B cell (primary cell): ENCODE measurements at regions not wholly inside any gene's neighbourhood (a gene's known extent, or its start where the extent isn't known, plus 50 kb on each side); places are given as distances from the start of the nearest gene placed in this dataset.

Source experiments
- CTCF ChIP-seq: fragments of 200-600 bp; IDR thresholded peaks from one replicate; pipeline ENCODE4 v1.8.0; 2022; ENCODE audit warnings: antibody characterized with exemption, mild to moderate bottlenecking
- EZH2 ChIP-seq: IDR thresholded peaks from 2 replicates; pipeline ENCODE4 v1.6.1; 2012; ENCODE audit warnings: borderline replicate concordance, low read depth, mild to moderate bottlenecking, moderate library complexity, low read length; ENCODE audit not compliant: insufficient read depth, poor library complexity, severe bottlenecking

GRCh38 chr12:28034271-28034670 is 61.7 kb upstream of the PTHLH start:
- no peak for TF ChIP-seq CTCF
- no peak for TF ChIP-seq EZH2
